Activated naive CD4-positive, alpha-beta T cell treated with Interleukin-2 at 50 U/mL for 16 hours (primary cell): ENCODE measurements at regions not wholly inside any gene's neighbourhood (a gene's known extent, or its start where the extent isn't known, plus 50 kb on each side); places are given as distances from the start of the nearest gene placed in this dataset.

Experiments used
- DNase-seq: peaks from one replicate; pipeline ENCODE4 v3.0.0-alpha.2; 2020

GRCh38 chr2:65880436-65880835 is 448.0 kb upstream of the SPRED2 start:
- DNase-seq, result no peak

DNA sequence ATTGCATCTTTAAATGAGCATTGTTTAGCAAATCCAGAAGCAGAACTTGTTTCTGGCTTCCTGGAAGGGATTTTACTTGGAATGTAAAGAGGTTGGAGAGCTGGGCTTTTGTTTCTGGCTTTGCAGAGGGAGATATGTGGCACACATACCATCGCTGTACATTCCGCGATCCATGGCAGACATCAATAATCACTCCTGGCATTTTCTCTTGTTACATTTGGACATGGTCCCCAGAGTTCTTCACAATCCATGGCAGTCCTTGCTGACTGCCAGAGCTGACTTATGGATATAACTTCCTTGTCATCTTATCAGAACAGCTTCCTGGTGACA is 445.6 kb upstream of the SPRED2 start:
- no peak for DNase-seq

- no peak for DNase-seq
Observed at GRCh38 chr2:65877331-65878010, 445.1 kb upstream of the SPRED2 start.

- no peak for DNase-seq
Observed at GRCh38 chr2:65876114-65876513, 443.7 kb upstream of the SPRED2 start.

DNA sequence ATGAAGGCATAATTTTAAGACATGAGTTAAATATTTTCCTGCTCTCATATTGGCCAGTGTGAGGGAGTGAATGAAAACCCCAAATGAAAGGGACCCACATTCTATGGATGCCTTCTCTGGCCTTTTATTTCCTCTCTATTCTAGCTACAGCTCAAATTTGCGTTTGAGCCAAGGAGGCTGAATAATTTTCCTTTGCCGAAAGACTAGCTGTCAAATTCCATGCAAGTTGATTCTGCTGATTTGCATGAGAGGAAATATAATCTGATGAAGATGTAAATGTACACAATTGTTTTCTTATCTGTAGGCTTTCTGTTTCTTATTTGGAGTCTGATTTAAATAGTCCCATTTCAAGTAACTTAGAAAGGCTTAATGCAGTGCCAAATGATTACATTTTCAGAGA is 438.4 kb upstream of the SPRED2 start:
- no peak for DNase-seq

- DNase-seq, result no peak
Observed at GRCh38 chr2:65869296-65869695, 436.9 kb upstream of the SPRED2 start.

GRCh38 chr2:65868177-65868576 is 435.8 kb upstream of the SPRED2 start:
- no peak for DNase-seq

GRCh38 chr2:65867446-65867845 is 435.0 kb upstream of the SPRED2 start:
- DNase-seq, result no peak

GRCh38 chr2:65866148-65866547 is 433.7 kb upstream of the SPRED2 start:
- DNase-seq, result no peak

DNA sequence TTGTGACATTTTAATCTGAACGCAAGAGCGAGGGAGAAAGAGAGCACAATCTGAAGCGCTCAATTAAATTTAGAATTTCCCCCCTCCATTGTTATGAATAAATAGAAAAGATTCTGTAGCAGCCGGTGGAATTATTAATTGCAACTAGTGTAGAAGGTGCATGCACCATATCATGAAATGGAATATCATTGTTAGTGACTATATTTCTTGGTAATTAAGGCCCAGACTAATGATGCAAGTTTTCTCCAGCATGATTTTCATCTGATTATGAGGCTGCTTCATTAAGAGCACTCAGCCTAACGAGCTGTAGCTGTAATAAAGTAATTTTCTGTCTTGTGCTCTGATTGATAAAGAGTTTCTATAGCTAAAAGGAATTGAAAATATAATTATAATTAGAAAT is 432.2 kb upstream of the SPRED2 start:
- no peak for DNase-seq

- no peak for DNase-seq
Observed at GRCh38 chr2:65863713-65864112, 431.3 kb upstream of the SPRED2 start.

DNA sequence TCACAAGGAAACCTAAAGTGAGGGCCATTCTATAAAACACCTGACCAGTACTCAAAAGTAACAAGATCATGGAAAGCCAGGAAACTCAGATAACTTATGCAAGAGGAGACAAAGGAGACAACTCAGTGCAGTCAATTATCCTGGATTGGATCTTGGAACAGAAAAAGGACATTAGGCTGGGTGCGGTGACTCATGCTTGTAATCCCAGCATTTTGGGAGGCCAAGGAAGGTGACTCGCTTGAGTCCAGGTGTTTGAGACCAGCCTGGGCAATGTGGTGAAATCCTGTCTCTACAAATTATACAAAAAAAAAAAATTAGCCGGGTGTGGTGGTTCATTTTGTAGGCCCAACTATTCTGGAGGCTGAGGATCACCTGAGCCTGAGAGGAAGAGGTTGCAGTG is 424.5 kb upstream of the SPRED2 start:
- no peak for DNase-seq

- no peak for DNase-seq
Observed at GRCh38 chr2:65856423-65856822, 424.0 kb upstream of the SPRED2 start.

- no peak for DNase-seq
Observed at GRCh38 chr2:65850695-65851094, 418.3 kb upstream of the SPRED2 start.

DNA sequence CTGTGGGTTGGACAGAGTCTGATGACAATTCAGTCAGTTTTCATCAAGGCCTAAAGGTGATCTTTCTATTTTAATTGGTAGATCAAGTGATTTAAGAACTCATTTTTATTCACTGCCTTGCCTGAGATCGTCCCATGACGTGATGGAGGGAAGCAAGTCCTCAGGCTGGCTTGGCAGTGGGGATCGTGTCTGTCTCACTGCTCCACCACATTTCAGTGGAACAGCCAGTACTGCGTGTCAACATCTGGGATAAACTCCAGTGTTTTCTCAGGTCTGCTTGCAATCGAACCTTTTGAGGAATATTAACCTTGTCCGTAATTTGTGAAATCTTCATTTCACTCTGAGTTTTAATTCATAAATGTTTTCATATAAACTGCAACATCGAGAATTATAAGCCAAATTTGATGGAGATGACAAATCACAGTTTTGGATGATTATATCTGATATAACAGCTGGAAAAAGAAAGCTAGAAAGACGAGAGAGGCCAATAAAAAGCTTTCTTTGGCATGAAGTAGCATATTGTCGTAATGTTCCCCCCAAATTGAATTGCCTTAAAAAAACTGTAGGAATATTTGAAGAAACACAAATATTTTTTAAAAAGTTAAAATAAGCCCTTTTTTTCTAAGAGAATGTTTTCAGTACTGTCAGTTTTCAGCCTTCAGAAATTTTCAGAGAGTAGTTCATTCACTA is 414.7 kb upstream of the SPRED2 start:
- no peak for DNase-seq

GRCh38 chr2:65845442-65846182 is 413.2 kb upstream of the SPRED2 start:
- DNase-seq, result no peak

- DNase-seq, result no peak
Observed at GRCh38 chr2:65842104-65842503, 409.7 kb upstream of the SPRED2 start.

GRCh38 chr2:65835975-65836549 is 403.7 kb upstream of the SPRED2 start:
- no peak for DNase-seq

DNA sequence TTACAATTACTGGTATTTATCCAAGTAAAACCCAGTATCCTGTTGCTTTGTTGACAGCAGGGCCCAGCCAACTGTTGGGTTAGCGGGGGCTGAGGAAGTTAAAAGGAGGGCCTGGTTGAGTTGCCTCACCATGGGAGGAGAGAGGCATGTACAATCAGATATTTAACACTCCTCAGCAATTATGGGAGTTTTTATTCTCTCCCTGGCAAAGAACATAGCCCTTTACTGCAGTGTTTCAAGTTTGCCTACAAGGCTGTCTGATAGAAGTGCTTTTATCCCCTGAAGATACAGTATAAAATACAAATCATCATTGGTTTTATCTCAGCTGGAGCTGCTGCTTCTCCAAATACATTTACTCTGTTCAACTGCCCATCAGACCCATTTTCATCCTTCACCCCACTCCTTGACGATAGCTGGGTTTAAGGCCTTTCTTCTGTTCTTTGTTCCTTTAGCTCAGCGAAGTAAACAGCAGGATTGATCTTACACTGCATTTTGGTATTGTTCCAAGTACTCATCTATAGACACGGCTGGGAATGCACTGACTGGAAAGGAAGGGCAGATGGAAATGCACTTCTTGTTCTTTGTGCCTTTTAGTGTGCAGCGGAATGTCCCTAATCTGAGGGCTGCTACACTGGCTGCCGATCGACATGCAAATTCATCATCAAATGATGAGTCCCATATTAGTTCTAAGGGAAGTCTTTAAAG is 402.5 kb upstream of the SPRED2 start:
- no peak for DNase-seq

GRCh38 chr2:65834062-65834461 is 401.7 kb upstream of the SPRED2 start:
- DNase-seq, result no peak

DNA sequence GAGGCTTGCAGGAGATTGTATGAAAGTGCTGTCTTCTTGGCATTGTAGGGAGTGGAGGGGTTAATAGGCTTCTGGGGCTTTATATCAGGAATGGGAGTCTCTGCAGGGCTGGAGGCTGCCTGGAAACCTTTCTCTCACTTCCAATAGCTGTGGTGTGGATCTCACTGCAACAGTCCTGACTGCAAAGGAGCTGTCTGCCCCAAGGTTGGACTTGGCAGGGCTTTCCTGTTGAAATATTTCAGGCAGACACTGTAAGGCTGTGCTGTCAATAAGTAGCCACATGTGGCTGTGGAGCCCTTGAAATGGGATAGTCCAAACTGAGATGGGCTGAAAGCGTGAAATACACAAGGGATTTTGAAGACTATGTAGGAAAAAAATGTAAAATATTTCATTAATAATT is 399.1 kb upstream of the SPRED2 start:
- no peak for DNase-seq

- no peak for DNase-seq
Observed at GRCh38 chr2:65826567-65826966, 394.2 kb upstream of the SPRED2 start.

DNA sequence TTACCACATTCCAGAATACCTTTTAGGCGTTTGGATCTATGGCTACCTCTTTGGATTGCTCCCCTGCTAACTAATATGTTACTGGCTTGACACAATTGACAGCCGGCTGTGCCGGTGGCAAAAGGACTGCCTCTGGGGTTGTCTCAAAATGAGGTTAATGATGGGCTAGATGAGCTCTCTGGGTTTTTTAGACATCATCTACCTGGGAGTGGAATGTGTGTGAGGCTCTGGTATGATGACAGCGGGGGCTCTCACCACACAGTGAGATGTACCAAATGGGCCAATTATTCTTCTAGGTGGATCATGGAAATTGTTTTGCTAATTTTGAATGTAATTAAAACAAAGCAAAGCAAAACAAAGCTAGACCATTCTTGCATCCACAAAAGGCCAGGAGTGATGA is 391.1 kb upstream of the SPRED2 start:
- no peak for DNase-seq
